ENCODE measurements at regions not wholly inside any gene's neighbourhood (a gene's known extent, or its start where the extent isn't known, plus 50 kb on each side); places are given as distances from the start of the nearest gene placed in this dataset.

DNA sequence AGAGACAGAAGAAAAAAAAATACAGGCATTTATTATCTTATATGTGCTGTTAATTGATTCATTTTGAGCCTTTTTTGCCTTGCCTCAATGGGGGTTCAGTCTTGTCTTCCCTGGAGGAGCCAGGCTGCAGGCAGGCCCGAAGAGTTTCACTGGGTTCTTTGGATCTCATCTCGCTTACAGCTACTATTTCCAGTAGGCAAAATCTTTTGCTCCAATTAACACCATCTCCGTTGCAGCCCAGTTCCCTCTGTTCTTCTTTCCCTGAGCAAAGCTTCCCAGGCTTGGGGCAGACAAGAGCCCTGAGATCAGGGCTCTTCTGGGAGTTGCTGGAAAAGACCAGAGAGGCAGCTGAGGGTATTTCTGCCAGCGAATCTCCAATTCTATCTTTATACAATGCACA, 168.8 kb upstream of the CELF4 start:
- Histone ChIP-seq H3K9me3 (ENCODE audit: control insufficient read depth in 4 of 4, low read length in 3 of 4) (peaks cover 0 to 3% (median 0%) of the 10 kb centered on the region in 4 donors), H3K27me3 (ENCODE audit: control insufficient read depth in 4 of 4, insufficient read depth in 4 of 4, low read length in 3 of 4) (no peaks in the 10 kb centered on the region), H3K4me3 (ENCODE audit: low read depth in 1 of 3, low read length in 3 of 3) (no peak overlapping the region), H3K9ac (ENCODE audit: low read depth in 1 of 2, low read length in 2 of 2) (no peak overlapping the region), H3K36me3 (ENCODE audit: control insufficient read depth in 4 of 4, insufficient read depth in 3 of 4, low read depth in 1 of 4, low read length in 3 of 4) (no peaks in the 10 kb centered on the region), H3K27ac (ENCODE audit: low read depth in 1 of 2, low read length in 2 of 2) (no peak overlapping the region), H3K4me1 (ENCODE audit: control insufficient read depth in 4 of 4, insufficient read depth in 4 of 4, low read length in 3 of 4) (no peaks in the 10 kb centered on the region)
- WGBS: 69% methylated on average over 4 of the region's 4 CpGs
- TF ChIP-seq JUND (IDR thresholded peaks at IDR 0.05) (no peak), REST (IDR thresholded peaks at IDR 0.05) (no peak), ZBTB33 (IDR thresholded peaks at IDR 0.05) (no peak), ATF3 (IDR thresholded peaks at IDR 0.05) (no peak), RAD21 (IDR thresholded peaks at IDR 0.05) (no peak), FOXA2 (IDR thresholded peaks at IDR 0.05) (no peak)
- DNase-seq (ENCODE audit: low spot score): no peak

GRCh38 chr18:37729716-37730115, 164.1 kb upstream of the CELF4 start:
- no peak for DNase-seq (ENCODE audit: low spot score)
- H3K9me3 ChIP-seq (ENCODE audit: control insufficient read depth in 4 of 4, low read length in 3 of 4): no peaks in the 10 kb centered on the region
- TF ChIP-seq CTCF (IDR thresholded peaks at IDR 0.05; ENCODE audit: low read depth, low read length, missing input control) (no peak), FOXA1 (IDR thresholded peaks at IDR 0.05) (no peak), ATF3 (IDR thresholded peaks at IDR 0.05) (no peak), HNF4G (IDR thresholded peaks at IDR 0.05) (no peak), GABPA (IDR thresholded peaks at IDR 0.05 in 1 of 2, conservative IDR thresholded peaks at IDR 0.05 in 1 of 2) (no peak), NR2F2 (IDR thresholded peaks at IDR 0.05) (no peak), RXRA (IDR thresholded peaks at IDR 0.05) (no peak), REST (IDR thresholded peaks at IDR 0.05) (no peak), JUND (IDR thresholded peaks at IDR 0.05) (no peak), EGR1 (IDR thresholded peaks at IDR 0.05; ENCODE audit: low read depth in 2 of 2) (no peak), ZBTB33 (IDR thresholded peaks at IDR 0.05) (no peak), YY1 (IDR thresholded peaks at IDR 0.05) (no peak), RAD21 (IDR thresholded peaks at IDR 0.05) (no peak), FOXA2 (IDR thresholded peaks at IDR 0.05) (no peak), TAF1 (conservative IDR thresholded peaks at IDR 0.05) (no peak)
- TF ChIP-seq, protein P1, sequence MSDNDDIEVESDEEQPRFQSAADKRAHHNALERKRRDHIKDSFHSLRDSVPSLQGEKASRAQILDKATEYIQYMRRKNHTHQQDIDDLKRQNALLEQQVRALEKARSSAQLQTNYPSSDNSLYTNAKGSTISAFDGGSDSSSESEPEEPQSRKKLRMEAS (IDR thresholded peaks at IDR 0.05): no peak
- no peak overlapping the region for H3K9ac ChIP-seq (ENCODE audit: low read depth in 1 of 2, low read length in 2 of 2)
- no peaks in the 10 kb centered on the region for H3K4me1 ChIP-seq (ENCODE audit: control insufficient read depth in 4 of 4, insufficient read depth in 4 of 4, low read length in 3 of 4)
- no peak overlapping the region for H3K4me3 ChIP-seq (ENCODE audit: low read depth in 1 of 3, low read length in 3 of 3)
- no peak overlapping the region for H3K27ac ChIP-seq (ENCODE audit: low read depth in 1 of 2, low read length in 2 of 2)
- peaks cover 0 to 6% (median 0%) of the 10 kb centered on the region in 4 donors for H3K27me3 ChIP-seq (ENCODE audit: control insufficient read depth in 4 of 4, insufficient read depth in 4 of 4, low read length in 3 of 4)
- 72% methylated on average over 5 of the region's 5 CpGs for WGBS
- no peaks in the 10 kb centered on the region for H3K36me3 ChIP-seq (ENCODE audit: control insufficient read depth in 4 of 4, insufficient read depth in 3 of 4, low read depth in 1 of 4, low read length in 3 of 4)

All from liver (tissue), 8 donors.